K562 (cell line): ENCODE measurements at regions not wholly inside any gene's neighbourhood (a gene's known extent, or its start where the extent isn't known, plus 50 kb on each side); places are given as distances from the start of the nearest gene placed in this dataset.

Experiments used
- CBFA2T3 ChIP-seq: fragments of 450-650 bp; IDR thresholded peaks from 2 replicates; pipeline ENCODE4 v1.6.1; 2017
- ZNF274 ChIP-seq: IDR thresholded peaks from 2 replicates; pipeline ENCODE4 v1.6.1; 2011; ENCODE audit warnings: low read depth, mild to moderate bottlenecking, low read length, moderate library complexity, borderline replicate concordance
- TF ChIP-seq, protein P1 (sequence below), 3 experiments: IDR thresholded peaks in 2 of 3; conservative IDR thresholded peaks in 1 of 3; 2 replicates each; pipeline ENCODE4 v1.5.1; 2011 to 2012; ENCODE audit warnings: low read length in 3 of 3, mild to moderate bottlenecking in 3 of 3, control low read depth in 2 of 3, improper control_type of control experiment in 1 of 3, inconsistent platforms in 1 of 3, low read depth in 1 of 3, mixed read lengths in 1 of 3, moderate library complexity in 1 of 3; ENCODE audit not compliant: insufficient read depth in 2 of 3

DNA sequence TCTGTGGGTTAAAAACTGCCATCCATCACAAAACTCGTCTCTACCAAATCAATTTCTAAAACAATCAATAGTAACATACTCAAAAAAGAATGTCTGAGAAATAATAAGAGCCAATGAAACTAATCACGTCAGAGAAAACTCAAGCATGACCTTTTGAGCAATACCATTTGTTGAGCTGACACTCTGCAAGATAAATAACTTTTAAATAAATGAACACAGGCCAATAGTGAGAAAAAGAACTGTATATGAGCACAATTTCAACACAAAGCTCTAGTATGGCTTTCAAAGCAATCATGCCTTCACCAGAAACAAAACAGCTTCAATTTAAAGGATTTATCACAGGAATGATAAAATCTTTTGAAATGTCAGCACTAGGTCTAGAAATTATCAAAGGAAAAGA, 249.2 kb upstream of the SETMAR start:
- TF ChIP-seq ZNF274 (no peak), CBFA2T3 (no peak)
- TF ChIP-seq, protein P1, sequence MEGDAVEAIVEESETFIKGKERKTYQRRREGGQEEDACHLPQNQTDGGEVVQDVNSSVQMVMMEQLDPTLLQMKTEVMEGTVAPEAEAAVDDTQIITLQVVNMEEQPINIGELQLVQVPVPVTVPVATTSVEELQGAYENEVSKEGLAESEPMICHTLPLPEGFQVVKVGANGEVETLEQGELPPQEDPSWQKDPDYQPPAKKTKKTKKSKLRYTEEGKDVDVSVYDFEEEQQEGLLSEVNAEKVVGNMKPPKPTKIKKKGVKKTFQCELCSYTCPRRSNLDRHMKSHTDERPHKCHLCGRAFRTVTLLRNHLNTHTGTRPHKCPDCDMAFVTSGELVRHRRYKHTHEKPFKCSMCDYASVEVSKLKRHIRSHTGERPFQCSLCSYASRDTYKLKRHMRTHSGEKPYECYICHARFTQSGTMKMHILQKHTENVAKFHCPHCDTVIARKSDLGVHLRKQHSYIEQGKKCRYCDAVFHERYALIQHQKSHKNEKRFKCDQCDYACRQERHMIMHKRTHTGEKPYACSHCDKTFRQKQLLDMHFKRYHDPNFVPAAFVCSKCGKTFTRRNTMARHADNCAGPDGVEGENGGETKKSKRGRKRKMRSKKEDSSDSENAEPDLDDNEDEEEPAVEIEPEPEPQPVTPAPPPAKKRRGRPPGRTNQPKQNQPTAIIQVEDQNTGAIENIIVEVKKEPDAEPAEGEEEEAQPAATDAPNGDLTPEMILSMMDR (IDR thresholded peaks at IDR 0.05 in 2 of 3, conservative IDR thresholded peaks at IDR 0.05 in 1 of 3; ENCODE audit: insufficient read depth in 2 of 3, low read depth in 1 of 3, low read length in 3 of 3) = no peak
